Esophagus squamous epithelium (tissue), 5 donors: ENCODE measurements at regions not wholly inside any gene's neighbourhood (a gene's known extent, or its start where the extent isn't known, plus 50 kb on each side); places are given as distances from the start of the nearest gene placed in this dataset.
A peak's percentile ranks its signal among the peaks of the same experiment; 100 is the strongest.

Experiments
- DNase-seq: peaks from one replicate; lab custom pipeline; 2025; lab: John Stamatoyannopoulos, UW
- H3K27ac ChIP-seq, 4 donors: fragments of 200-600 bp; sonication (generic); one replicate each; pipeline ENCODE4 v1.5.1; 2016 to 2019; ENCODE audit warnings: mild to moderate bottlenecking in 1 of 4
- H3K27me3 ChIP-seq, 4 donors: fragments of 200-600 bp; sonication (generic); 1 replicate in 3 of 4; 2 replicates in 1 of 4; pipeline versions ENCODE4 v1.5.1 to v1.6.0; 2017 to 2021; ENCODE audit warnings: antibody characterized with exemption in 1 of 4
- H3K36me3 ChIP-seq, 3 donors: fragments of 200-600 bp; sonication (generic); one replicate each; pipeline ENCODE4 v1.5.1; 2016 to 2019
- H3K4me1 ChIP-seq, 3 donors: fragments of 200-600 bp; sonication (generic); one replicate each; pipeline ENCODE4 v1.5.1; 2017 to 2019
- H3K4me3 ChIP-seq, 4 donors: fragments of 200-600 bp; sonication (generic); 1 replicate in 3 of 4; 2 replicates in 1 of 4; pipeline ENCODE4 v1.5.1; 2016 to 2019; ENCODE audit warnings: mild to moderate bottlenecking in 2 of 4, moderate library complexity in 1 of 4
- H3K9me3 ChIP-seq, 3 donors: fragments of 200-600 bp; sonication (generic); one replicate each; pipeline ENCODE4 v1.5.1; 2016 to 2019
- CTCF ChIP-seq, 6 experiments: fragments of 450-650 bp in 4 of 6; fragments of 200-600 bp in 2 of 6; sonication (generic) in 2 of 6; IDR thresholded peaks; one replicate each; pipeline ENCODE4 v1.5.1; 2016 to 2019; ENCODE audit warnings: antibody characterized with exemption in 6 of 6, mild to moderate bottlenecking in 4 of 6, moderate library complexity in 4 of 6
- POLR2A ChIP-seq, 4 donors: fragments of 450-650 bp; IDR thresholded peaks; one replicate each; pipeline ENCODE4 v1.6.1; 2017; ENCODE audit warnings: antibody characterized with exemption in 4 of 4, mild to moderate bottlenecking in 4 of 4, moderate library complexity in 3 of 4
- WGBS, 2 donors: methylation state at CpG; one replicate each; pipeline ENCODE4 v1.1.5; 2018; 5-methylcytosine and 5-hydroxymethylcytosine counted together
- intact Hi-C: fragments of 100-400 bp; cut with DNase I; formaldehyde crosslinking; loops from one replicate; pipeline ENCODE4 v1.15.0; 2022
- donor health status: DM: yes; HTN: yes; CAD: no.

- 86 to 91% methylated on average over 5 of the region's 5 CpGs for WGBS, 2 donors
These were observed 125.8 kb upstream of the NXT1 start for GRCh38 chr20:23224806-23225205.

GRCh38 chr20:23223908-23224580 lies 126.5 kb upstream of the NXT1 start:
- WGBS, 2 donors, result 91 to 92% methylated on average over 3 of the region's 3 CpGs
- intact Hi-C loops, result no loop called here
- Histone ChIP-seq H3K4me3 (no peak overlapping the region), H3K27ac (no peak overlapping the region), H3K4me1 (peaks cover 0 to 11% (median 4%) of the 10 kb centered on the region in 3 donors), H3K36me3 (no peaks in the 10 kb centered on the region), H3K27me3 (peaks cover 0 to 7% (median 0%) of the 10 kb centered on the region in 4 donors), H3K9me3 (peaks cover 0 to 13% (median 6%) of the 10 kb centered on the region in 3 donors)
- DNase-seq, result no peak
- no peak for TF ChIP-seq POLR2A (IDR thresholded peaks at IDR 0.05)
- no peak for TF ChIP-seq CTCF (IDR thresholded peaks at IDR 0.05)

More at GRCh38 chr20:23224806-23225205, 125.8 kb upstream of the NXT1 start:
- Histone ChIP-seq H3K27me3 (peaks cover 0 to 7% (median 0%) of the 10 kb centered on the region in 4 donors), H3K4me3 (no peak overlapping the region), H3K4me1 (peaks cover 0 to 11% (median 4%) of the 10 kb centered on the region in 3 donors), H3K27ac (peak overlapping the region in 1 of 4 donors; percentile 58), H3K36me3 (no peaks in the 10 kb centered on the region), H3K9me3 (peaks cover 0 to 13% (median 6%) of the 10 kb centered on the region in 3 donors)
- TF ChIP-seq POLR2A (IDR thresholded peaks at IDR 0.05) (no peak), CTCF (IDR thresholded peaks at IDR 0.05) (no peak)
- no peak for DNase-seq
- intact Hi-C loops, result no loop called here

- no peak overlapping the region for H3K4me3 ChIP-seq
- no peaks in the 10 kb centered on the region for H3K36me3 ChIP-seq
- H3K27me3 ChIP-seq, result peaks cover 0 to 7% (median 0%) of the 10 kb centered on the region in 4 donors
- intact Hi-C loops, result no loop called here
- peaks cover 0 to 6% (median 4%) of the 10 kb centered on the region in 3 donors for H3K4me1 ChIP-seq
- no peak for TF ChIP-seq CTCF (IDR thresholded peaks at IDR 0.05)
- no peak for TF ChIP-seq POLR2A (IDR thresholded peaks at IDR 0.05)
- DNase-seq, result no peak
- no peak overlapping the region for H3K27ac ChIP-seq
- H3K9me3 ChIP-seq, result peaks cover 0 to 19% (median 6%) of the 10 kb centered on the region in 3 donors
- WGBS, 2 donors, result 76 to 80% methylated on average over 4 of the region's 4 CpGs
These were observed 127.9 kb upstream of the NXT1 start for GRCh38 chr20:23222531-23223200.

GRCh38 chr20:23217023-23217422 lies 130.9 kb upstream of the CD93 start:
- intact Hi-C loops, result no loop called here
- WGBS, 2 donors, result 65 to 80% methylated on average over 2 of the region's 2 CpGs
- H3K27ac ChIP-seq, result no peak overlapping the region

More at GRCh38 chr20:23217023-23217422, 130.9 kb upstream of the CD93 start:
- no peak for DNase-seq
- Histone ChIP-seq H3K27me3 (peaks cover 0 to 11% (median 0%) of the 10 kb centered on the region in 4 donors), H3K9me3 (peaks cover 0 to 19% (median 6%) of the 10 kb centered on the region in 3 donors), H3K4me1 (no peaks in the 10 kb centered on the region), H3K36me3 (no peaks in the 10 kb centered on the region), H3K4me3 (no peak overlapping the region)
- TF ChIP-seq CTCF (IDR thresholded peaks at IDR 0.05) (no peak), POLR2A (IDR thresholded peaks at IDR 0.05) (no peak)
